GM18520 (cell line): ENCODE measurements at regions not wholly inside any gene's neighbourhood (a gene's known extent, or its start where the extent isn't known, plus 50 kb on each side); places are given as distances from the start of the nearest gene placed in this dataset.
"Not testable (repeated sequence)": the region's sequence is repeated elsewhere in the genome, so short reads cannot be mapped to it uniquely, and the experiment has no call there.

Experiments used
- ATAC-seq: cut with Tn5 transposase; IDR thresholded peaks from one replicate; pipeline ENCODE4 v1.9.1; 2021; ENCODE audit not compliant: unreplicated experiment

GRCh38 chr3:152148579-152148978, 120.2 kb upstream of the MBNL1 start:
- ATAC-seq = no peak

GRCh38 chr3:152149832-152150231, 118.9 kb upstream of the MBNL1 start:
- no peak for ATAC-seq

GRCh38 chr3:152151216-152151876, 117.4 kb upstream of the MBNL1 start:
- ATAC-seq = no peak

GRCh38 chr3:152151877-152152765, 116.6 kb upstream of the MBNL1 start:
- not testable (repeated sequence) for ATAC-seq

- ATAC-seq = not testable (repeated sequence)
Measured at GRCh38 chr3:152153115-152153514, 115.6 kb upstream of the MBNL1 start.

- no peak for ATAC-seq
Measured at GRCh38 chr3:152155246-152156020, 113.3 kb upstream of the MBNL1 start.

GRCh38 chr3:152156880-152157279, 111.8 kb upstream of the MBNL1 start:
- ATAC-seq = no peak

- ATAC-seq = no peak
Measured at GRCh38 chr3:152157337-152157736, 111.4 kb upstream of the MBNL1 start.

- no peak for ATAC-seq
Measured at GRCh38 chr3:152159328-152159727, 109.4 kb upstream of the MBNL1 start.

- peak; percentile 27 for ATAC-seq
Measured at GRCh38 chr3:152160350-152161011, 108.2 kb upstream of the MBNL1 start.

GRCh38 chr3:152172460-152172859, 96.3 kb upstream of the MBNL1 start:
- no peak for ATAC-seq

GRCh38 chr3:152173627-152174026, 95.1 kb upstream of the MBNL1 start:
- ATAC-seq = no peak

GRCh38 chr3:152174876-152175527, 93.7 kb upstream of the MBNL1 start:
- no peak for ATAC-seq

- ATAC-seq = no peak
Measured at GRCh38 chr3:152175528-152175889, 93.2 kb upstream of the MBNL1 start.

GRCh38 chr3:152176241-152176640, 92.5 kb upstream of the MBNL1 start:
- no peak for ATAC-seq

GRCh38 chr3:152176998-152177397, 91.7 kb upstream of the MBNL1 start:
- no peak for ATAC-seq

GRCh38 chr3:152177757-152178156, 91.0 kb upstream of the MBNL1 start:
- ATAC-seq = peak; percentile 96

- no peak for ATAC-seq
Measured at GRCh38 chr3:152183473-152183872, 85.3 kb upstream of the MBNL1 start.

GRCh38 chr3:152184971-152185686, 83.6 kb upstream of the MBNL1 start:
- ATAC-seq = no peak
